ENCODE measurements at regions not wholly inside any gene's neighbourhood (a gene's known extent, or its start where the extent isn't known, plus 50 kb on each side); places are given as distances from the start of the nearest gene placed in this dataset.
"Not testable (repeated sequence)": the region's sequence is repeated elsewhere in the genome, so short reads cannot be mapped to it uniquely, and the experiment has no call there.

- not testable (repeated sequence) for TF ChIP-seq CTCF, POLR2A (IDR thresholded peaks at IDR 0.05)
Measured at GRCh38 chr3:182034231-182034630, 322.5 kb downstream of the SOX2 start.

Measured in body of pancreas (tissue), 4 donors.